Activated T-helper 17 cell treated with anti-CD3 and anti-CD28 coated beads, Interleukin-2, amount 50 U/mL, for 72 hours (primary cell): ENCODE measurements at regions not wholly inside any gene's neighbourhood (a gene's known extent, or its start where the extent isn't known, plus 50 kb on each side); places are given as distances from the start of the nearest gene placed in this dataset.
"Not testable (repeated sequence)": the region's sequence is repeated elsewhere in the genome, so short reads cannot be mapped to it uniquely, and the experiment has no call there.

Experiments used
- ATAC-seq: fragments of 150-1000 bp; cut with Tn5 transposase; replicated peaks from 2 replicates; pipeline ENCODE4 v1.10.0; 2021; ENCODE audit warnings: mild to moderate bottlenecking, moderate library complexity
- H3K27ac Mint-ChIP-seq: one replicate; pipeline ENCODE4 v1.8.0; 2022; ENCODE audit warnings: mixed read lengths
- H3K27me3 Mint-ChIP-seq: one replicate; pipeline ENCODE4 v1.8.0; 2022; ENCODE audit warnings: mixed read lengths
- H3K36me3 Mint-ChIP-seq: one replicate; pipeline ENCODE4 v1.8.0; 2022; ENCODE audit warnings: low read depth, mild to moderate bottlenecking, mixed read lengths
- H3K4me1 Mint-ChIP-seq: one replicate; pipeline ENCODE4 v1.8.0; 2022; ENCODE audit warnings: mixed read lengths
- H3K4me3 Mint-ChIP-seq: one replicate; pipeline ENCODE4 v1.8.0; 2022; ENCODE audit warnings: mild to moderate bottlenecking, mixed read lengths
- H3K9me3 Mint-ChIP-seq: one replicate; pipeline ENCODE4 v1.8.0; 2022; ENCODE audit warnings: mixed read lengths

DNA sequence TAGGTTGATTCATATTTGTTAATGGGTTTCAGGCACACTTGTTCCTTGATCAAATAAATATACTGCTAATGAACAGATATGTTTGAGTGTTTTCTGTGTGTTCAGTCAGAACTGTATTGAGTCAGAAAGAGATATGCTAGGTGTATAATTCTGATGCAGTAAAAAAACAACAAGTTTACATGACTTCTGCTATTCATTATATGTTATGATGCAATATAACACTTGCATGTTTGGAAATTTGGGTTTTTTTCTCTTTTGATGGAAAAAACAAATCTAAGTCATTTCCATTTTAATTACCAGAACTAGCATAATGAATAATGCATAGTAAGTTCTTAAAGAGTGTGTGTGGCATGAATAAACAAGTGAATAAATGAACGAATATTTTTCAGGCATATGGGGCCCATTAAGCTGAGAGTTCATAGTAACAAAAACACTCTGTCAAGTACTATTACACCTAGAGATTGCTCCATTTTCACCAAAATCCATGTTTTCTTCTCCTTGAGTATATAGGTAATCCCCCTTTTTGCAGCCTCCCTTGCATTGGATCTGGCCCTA, 208.3 kb upstream of the NT5E start:
- no peak overlapping the region for H3K27ac Mint-ChIP-seq
- ATAC-seq: no peak
- peaks cover 4% of the 10 kb centered on the region for H3K9me3 Mint-ChIP-seq
- H3K4me3 Mint-ChIP-seq: no peak overlapping the region
- H3K4me1 Mint-ChIP-seq: no peaks in the 10 kb centered on the region
- H3K36me3 Mint-ChIP-seq: no peaks in the 10 kb centered on the region
- H3K27me3 Mint-ChIP-seq: no peaks in the 10 kb centered on the region

DNA sequence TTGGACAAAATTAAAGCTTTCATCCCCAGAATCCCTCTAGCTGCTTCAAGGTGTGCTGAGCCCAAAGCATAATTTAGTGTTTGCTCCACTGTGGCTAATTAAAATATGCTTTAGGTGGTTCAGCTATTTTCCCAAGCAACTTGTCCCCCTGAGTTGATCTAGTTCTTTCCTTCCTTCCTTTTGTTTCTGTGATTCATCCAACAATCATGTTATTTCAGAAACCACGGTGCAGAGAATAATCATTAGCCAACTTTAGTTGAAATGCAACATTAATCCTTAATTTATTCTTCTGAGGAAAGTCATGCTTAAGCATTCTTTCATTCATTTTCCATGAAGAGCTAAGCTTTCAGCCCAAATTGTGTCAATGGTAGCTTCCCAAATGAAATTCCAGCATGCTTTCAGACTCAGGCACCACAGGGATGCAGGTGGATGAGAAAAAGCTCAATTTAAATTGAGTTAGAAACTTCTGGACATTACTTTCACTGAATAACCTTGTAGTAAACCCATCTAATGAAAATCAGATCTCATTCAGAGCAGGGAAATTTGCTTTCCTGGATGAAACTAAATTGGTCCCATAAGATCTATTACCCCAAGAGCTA, 209.0 kb upstream of the NT5E start:
- H3K36me3 Mint-ChIP-seq: no peaks in the 10 kb centered on the region
- no peaks in the 10 kb centered on the region for H3K4me1 Mint-ChIP-seq
- H3K27ac Mint-ChIP-seq: no peak overlapping the region
- no peak for ATAC-seq
- no peak overlapping the region for H3K4me3 Mint-ChIP-seq
- H3K9me3 Mint-ChIP-seq: no peaks in the 10 kb centered on the region
- no peaks in the 10 kb centered on the region for H3K27me3 Mint-ChIP-seq

DNA sequence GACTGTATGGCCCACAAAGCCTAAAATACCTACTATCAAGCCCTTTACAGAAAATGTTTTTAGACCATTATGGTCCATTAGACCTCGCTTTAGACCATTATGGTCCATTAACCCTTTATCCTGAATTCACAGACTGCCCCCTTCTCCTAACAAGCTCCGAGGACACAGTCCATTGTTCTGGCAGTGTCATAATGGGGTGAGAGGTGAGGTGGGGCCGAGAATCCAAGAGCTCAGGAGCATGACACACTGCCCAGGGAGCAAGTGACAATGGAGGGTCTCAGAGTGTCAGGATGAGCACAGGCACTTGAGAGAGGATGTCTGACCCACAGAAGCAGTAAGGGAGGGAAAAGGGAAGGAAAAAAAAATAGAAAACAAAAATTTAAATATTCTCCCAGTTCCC, 212.4 kb upstream of the NT5E start:
- no peak overlapping the region for H3K27ac Mint-ChIP-seq
- H3K9me3 Mint-ChIP-seq: no peaks in the 10 kb centered on the region
- H3K27me3 Mint-ChIP-seq: no peaks in the 10 kb centered on the region
- no peaks in the 10 kb centered on the region for H3K36me3 Mint-ChIP-seq
- no peak overlapping the region for H3K4me3 Mint-ChIP-seq
- H3K4me1 Mint-ChIP-seq: no peaks in the 10 kb centered on the region
- no peak for ATAC-seq

DNA sequence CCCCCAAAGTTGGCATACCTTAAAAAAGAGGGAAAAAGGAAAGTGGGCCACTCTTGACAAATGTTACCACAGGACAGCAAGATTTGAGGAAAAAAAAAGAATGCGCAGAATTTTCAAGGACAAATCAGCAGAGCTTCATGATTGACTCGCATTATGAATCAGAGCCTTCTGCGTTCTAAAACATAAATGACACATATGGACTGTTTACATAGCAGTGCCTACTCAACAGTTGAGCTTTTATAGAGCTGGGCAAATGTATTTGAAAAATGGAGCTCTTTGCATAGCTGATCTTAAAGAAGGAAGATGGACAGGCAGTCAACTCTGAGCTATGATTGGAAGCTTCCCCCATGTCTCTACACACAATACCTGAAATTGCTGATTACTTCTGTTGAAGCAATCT, 213.2 kb upstream of the NT5E start:
- Mint-ChIP-seq H3K36me3 (no peaks in the 10 kb centered on the region), H3K9me3 (no peaks in the 10 kb centered on the region), H3K27ac (no peak overlapping the region), H3K4me1 (no peaks in the 10 kb centered on the region), H3K4me3 (no peak overlapping the region), H3K27me3 (no peaks in the 10 kb centered on the region)
- no peak for ATAC-seq

DNA sequence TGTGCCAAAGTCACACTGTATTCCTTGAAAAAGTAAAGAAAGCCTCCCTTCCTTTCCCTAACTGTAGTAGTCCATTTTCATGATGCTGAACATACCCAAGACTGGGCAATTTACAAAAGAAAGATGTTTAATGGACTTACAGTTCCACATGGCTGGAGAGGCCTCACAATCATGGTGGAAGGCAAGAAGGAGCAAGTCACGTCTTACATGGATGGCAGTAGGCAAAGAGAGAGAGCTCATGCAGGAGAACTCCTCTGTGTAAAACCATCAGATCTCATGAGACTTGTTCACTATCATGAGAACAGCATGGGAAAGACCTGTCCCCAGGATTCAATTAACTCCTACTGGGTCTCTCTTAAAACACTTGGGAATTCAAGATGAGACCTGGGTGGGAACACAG, 222.5 kb upstream of the NT5E start:
- H3K4me1 Mint-ChIP-seq, H3K36me3 Mint-ChIP-seq, ATAC-seq, H3K27ac Mint-ChIP-seq, H3K27me3 Mint-ChIP-seq, H3K4me3 Mint-ChIP-seq: not testable (repeated sequence)
- peaks cover 18% of the 10 kb centered on the region for H3K9me3 Mint-ChIP-seq

DNA sequence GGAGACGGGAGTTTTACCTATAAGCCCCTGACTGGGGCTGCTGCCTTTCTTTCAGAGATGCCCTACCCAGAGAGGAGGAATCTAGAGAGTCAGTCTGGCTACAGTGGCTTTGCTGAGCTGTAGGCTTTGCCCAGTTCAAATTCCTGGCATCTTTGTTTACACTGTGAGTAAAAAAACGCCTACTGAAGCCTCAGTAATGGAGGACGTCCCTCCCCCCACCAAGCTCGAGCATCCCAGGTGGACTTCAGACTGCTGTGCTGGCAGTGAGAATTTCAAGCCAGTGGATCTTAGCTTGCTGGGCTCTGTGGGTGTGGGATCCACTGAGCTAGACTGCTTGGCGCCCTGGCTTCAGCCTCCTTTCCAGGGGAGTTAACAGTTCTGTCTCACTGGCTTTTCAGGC, 237.1 kb upstream of the NT5E start:
- H3K4me3 Mint-ChIP-seq, ATAC-seq: not testable (repeated sequence)

DNA sequence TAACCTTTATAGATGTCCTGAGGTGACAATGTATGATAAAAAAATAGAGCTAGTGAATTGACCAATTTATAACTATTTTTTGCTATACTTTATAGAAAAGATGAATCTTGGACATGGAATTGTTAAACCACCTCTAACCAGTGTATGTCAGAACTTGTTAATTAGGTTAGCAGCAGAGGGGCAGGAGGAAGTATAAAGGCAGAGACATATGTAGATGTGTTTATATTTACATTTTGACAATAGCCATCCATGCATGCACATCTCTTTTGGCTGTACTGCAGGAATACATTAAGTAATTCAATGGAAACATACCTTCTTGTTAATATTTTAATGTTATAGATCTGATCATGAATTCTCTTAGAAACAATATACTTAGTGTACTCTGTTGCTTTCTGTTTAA, 254.6 kb upstream of the NT5E start:
- ATAC-seq: no peak
- Mint-ChIP-seq H3K27ac (no peak overlapping the region), H3K4me1 (no peaks in the 10 kb centered on the region), H3K27me3 (no peaks in the 10 kb centered on the region), H3K9me3 (peaks cover 8% of the 10 kb centered on the region), H3K4me3 (no peak overlapping the region), H3K36me3 (no peaks in the 10 kb centered on the region)

More for the DNA sequence above, 237.1 kb upstream of the NT5E start:
- not testable (repeated sequence) for H3K27ac Mint-ChIP-seq, H3K36me3 Mint-ChIP-seq, H3K27me3 Mint-ChIP-seq, H3K4me1 Mint-ChIP-seq
- peaks cover 33% of the 10 kb centered on the region for H3K9me3 Mint-ChIP-seq

DNA sequence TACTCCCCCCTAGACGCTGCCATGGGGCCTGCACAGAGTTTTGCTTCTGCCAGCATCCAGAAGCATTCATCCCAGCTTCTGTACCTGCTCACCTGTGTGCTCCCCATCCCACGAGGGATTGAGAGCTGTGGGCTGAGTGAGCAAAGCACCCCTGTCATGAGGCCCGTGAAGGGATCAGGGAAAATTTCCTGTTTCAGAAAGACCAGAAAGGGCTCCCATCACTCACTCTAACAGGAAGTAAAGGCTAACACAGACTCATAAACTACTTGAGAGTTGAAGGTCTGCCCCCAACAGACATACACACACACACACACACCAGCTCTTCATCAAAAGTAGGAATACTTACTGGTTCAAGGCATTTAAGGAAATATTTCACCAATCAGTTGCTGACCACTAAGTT, 256.5 kb upstream of the NT5E start:
- Mint-ChIP-seq H3K36me3 (no peaks in the 10 kb centered on the region), H3K4me1 (no peaks in the 10 kb centered on the region), H3K9me3 (peaks cover 8% of the 10 kb centered on the region), H3K27me3 (no peaks in the 10 kb centered on the region), H3K27ac (no peak overlapping the region), H3K4me3 (no peak overlapping the region)
- no peak for ATAC-seq

DNA sequence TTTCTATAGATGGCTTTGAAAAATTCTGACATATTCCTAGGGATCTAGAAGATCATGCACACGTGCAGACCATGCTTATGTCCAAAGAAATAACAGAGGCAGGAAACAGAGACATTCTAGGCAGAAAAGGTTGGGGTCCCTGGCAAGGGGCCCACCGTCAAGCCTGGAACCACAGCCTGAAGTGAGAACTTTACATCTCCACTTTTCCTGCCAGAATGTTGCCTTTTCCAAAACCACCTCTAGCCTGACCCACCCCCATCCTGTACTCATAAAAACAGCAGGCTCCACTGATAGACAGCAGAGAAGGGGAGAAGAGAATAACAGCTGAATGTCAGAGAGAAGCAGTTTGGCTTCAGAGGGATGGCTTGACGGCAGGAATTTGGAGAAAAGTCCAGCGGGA, 257.3 kb upstream of the NT5E start:
- no peak overlapping the region for H3K27ac Mint-ChIP-seq
- H3K9me3 Mint-ChIP-seq: peaks cover 5% of the 10 kb centered on the region
- no peaks in the 10 kb centered on the region for H3K36me3 Mint-ChIP-seq
- H3K4me3 Mint-ChIP-seq: no peak overlapping the region
- no peaks in the 10 kb centered on the region for H3K4me1 Mint-ChIP-seq
- no peaks in the 10 kb centered on the region for H3K27me3 Mint-ChIP-seq
- no peak for ATAC-seq

DNA sequence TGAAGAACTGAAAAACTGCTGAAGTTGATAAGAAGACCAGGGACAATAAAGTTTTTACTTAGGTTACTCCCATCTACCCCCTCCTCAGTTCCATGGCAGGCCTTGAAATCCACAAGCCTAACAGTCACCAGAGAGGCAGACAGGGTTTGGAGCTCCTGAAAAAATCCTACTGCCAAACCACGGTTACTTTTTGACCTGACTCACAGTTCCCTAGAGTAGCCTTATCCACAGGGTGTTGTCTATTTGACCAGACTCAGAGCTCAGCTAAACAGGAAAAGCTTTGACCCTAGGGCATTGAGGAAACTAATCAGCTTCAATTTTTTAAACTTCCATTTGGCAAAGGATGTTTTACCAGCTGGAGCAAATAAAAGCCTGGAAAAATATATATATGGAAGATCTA, 257.7 kb upstream of the NT5E start:
- Mint-ChIP-seq H3K4me1 (no peaks in the 10 kb centered on the region), H3K27ac (no peak overlapping the region), H3K4me3 (no peak overlapping the region), H3K36me3 (no peaks in the 10 kb centered on the region), H3K27me3 (no peaks in the 10 kb centered on the region), H3K9me3 (peaks cover under 1% of the 10 kb centered on the region)
- ATAC-seq: no peak

DNA sequence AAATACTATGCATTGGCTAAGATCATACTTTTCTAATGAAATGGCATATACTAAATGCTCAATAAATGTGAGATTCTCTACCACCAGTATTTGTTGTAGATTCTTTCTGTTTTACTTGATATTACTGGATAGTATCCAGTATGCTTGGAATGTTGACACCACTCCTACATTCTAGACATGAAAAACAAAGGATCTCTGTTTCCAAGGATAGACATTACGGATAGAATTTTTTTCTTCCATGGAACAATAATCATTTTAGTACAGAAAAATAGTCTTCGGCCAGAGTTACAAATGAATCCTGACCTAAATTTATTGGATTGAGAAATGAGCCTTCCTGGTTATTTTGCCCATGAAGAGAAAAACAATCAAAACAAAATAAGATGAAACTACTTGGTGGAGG, 258.2 kb upstream of the NT5E start:
- no peaks in the 10 kb centered on the region for H3K9me3 Mint-ChIP-seq
- no peaks in the 10 kb centered on the region for H3K27me3 Mint-ChIP-seq
- H3K27ac Mint-ChIP-seq: no peak overlapping the region
- H3K4me3 Mint-ChIP-seq: no peak overlapping the region
- ATAC-seq: no peak
- no peaks in the 10 kb centered on the region for H3K4me1 Mint-ChIP-seq
- H3K36me3 Mint-ChIP-seq: no peaks in the 10 kb centered on the region

DNA sequence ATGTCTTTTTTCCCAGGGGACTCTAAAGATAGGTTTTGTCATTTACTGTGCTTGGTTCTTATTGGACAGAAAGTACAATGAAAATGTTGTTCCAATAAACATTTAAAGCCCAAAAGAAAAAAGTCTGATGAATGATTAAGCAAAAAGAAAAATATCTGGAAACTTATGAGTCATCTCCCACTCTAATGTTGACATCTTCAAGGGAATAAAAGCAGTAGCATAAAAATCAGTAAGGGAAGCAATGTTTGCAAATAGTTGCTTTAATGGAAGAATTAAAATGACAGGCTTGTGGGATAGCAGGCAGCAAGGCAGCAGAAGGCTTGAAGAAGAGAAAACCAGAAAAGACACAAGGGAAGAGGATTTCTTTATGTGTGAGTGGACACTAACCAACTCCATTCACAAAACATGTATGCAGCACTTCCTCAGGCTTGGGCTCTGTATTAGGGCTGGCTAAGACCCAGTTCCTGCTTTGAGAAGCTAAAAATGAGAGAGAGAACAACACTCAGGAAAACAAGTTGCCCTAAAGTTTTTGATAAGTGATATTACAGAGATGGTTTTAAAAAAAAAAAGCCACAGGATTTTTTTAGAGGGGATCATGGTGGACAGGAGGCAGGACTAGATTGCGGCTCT, 263.2 kb upstream of the NT5E start:
- Mint-ChIP-seq H3K27me3 (no peaks in the 10 kb centered on the region), H3K4me3 (no peak overlapping the region), H3K4me1 (no peaks in the 10 kb centered on the region), H3K36me3 (no peaks in the 10 kb centered on the region), H3K27ac (no peak overlapping the region), H3K9me3 (no peaks in the 10 kb centered on the region)
- no peak for ATAC-seq

DNA sequence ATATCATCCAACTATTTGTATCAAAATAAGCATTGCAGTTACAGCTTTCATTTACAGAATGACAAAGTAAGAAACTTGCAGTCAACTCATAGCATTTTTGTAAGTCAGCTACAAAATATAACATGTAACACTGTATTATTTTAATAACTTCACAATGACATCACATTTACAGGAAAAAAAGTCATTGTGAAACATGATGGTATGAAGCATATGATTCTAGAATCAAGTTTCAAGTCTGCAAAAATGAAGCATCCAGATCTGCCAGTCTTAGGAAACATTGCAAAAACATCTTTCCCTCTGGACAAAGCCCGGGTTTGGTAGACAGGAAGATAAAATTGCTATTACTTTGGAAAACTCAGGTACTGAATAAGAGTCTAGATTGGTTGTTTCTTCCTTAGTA, 263.9 kb upstream of the NT5E start:
- Mint-ChIP-seq H3K36me3 (no peaks in the 10 kb centered on the region), H3K27me3 (no peaks in the 10 kb centered on the region), H3K9me3 (no peaks in the 10 kb centered on the region), H3K4me3 (no peak overlapping the region), H3K4me1 (no peaks in the 10 kb centered on the region), H3K27ac (no peak overlapping the region)
- no peak for ATAC-seq

DNA sequence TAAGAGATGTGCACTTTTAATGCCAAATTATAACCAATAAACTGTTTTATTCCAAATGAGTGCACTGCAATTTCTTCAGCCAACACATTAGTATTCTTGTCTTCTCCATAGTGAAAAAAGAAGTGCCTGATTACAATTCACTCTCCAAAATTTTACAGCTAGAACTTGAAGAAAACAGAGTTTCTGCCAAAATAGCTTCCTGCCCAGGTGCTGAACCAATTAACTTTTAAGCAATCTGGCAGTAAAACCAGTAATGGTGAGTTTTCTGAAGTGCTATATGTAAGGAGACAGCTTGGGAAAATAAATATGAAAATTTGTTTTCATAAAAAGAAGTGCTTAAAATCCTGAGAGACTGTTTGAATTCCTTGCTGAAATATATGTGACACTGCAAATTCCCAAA, 266.0 kb upstream of the NT5E start:
- no peaks in the 10 kb centered on the region for H3K9me3 Mint-ChIP-seq
- ATAC-seq: no peak
- H3K27ac Mint-ChIP-seq: no peak overlapping the region

DNA sequence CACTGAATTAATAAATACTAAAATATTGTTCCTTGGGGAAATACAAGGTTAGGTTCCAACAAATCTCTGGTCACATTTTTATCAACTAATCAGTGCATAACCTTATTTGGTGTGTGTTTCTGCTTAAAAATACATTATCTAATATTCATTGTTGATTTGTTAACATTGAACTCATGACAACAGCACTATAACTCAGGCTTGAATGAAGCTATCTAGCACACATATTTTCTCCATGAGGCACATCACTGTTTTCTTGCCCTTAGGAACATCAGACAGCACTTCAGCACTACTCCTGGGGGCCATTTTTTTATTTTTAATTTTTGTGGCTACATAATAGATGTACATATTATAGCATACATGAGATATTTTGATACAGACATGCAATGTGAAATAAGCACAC, 277.2 kb upstream of the NT5E start:
- Mint-ChIP-seq H3K27me3 (no peaks in the 10 kb centered on the region), H3K9me3 (peaks cover 7% of the 10 kb centered on the region), H3K4me3 (no peak overlapping the region), H3K27ac (no peak overlapping the region), H3K36me3 (no peaks in the 10 kb centered on the region), H3K4me1 (no peaks in the 10 kb centered on the region)
- no peak for ATAC-seq

More for the DNA sequence above, 266.0 kb upstream of the NT5E start:
- no peaks in the 10 kb centered on the region for H3K36me3 Mint-ChIP-seq
- no peak overlapping the region for H3K4me3 Mint-ChIP-seq
- no peaks in the 10 kb centered on the region for H3K27me3 Mint-ChIP-seq
- H3K4me1 Mint-ChIP-seq: no peaks in the 10 kb centered on the region
